Astrocyte (in vitro differentiated cells and primary cell): ENCODE measurements at regions not wholly inside any gene's neighbourhood (a gene's known extent, or its start where the extent isn't known, plus 50 kb on each side); places are given as distances from the start of the nearest gene placed in this dataset.

ENCODE experiments used
- DNase-seq: peaks from one replicate; pipeline ENCODE4 v3.0.0-alpha.2; 2010; ENCODE audit warnings: low read depth
- FAIRE-seq: peaks from 2 replicates; lab custom pipeline; 2011; peaks lifted over from hg19 to GRCh38; lab: Jason Lieb, UNC
- H2AFZ ChIP-seq: 2 replicates; pipeline ENCODE4 v1.6.0; 2012; ENCODE audit warnings: low read depth, low read length, inconsistent platforms
- H3K27ac ChIP-seq: 2 replicates; pipeline ENCODE4 v1.5.1; 2011; ENCODE audit warnings: low read depth, low read length, inconsistent platforms
- H3K27me3 ChIP-seq: 2 replicates; pipeline ENCODE4 v1.6.0; 2011; ENCODE audit warnings: low read length, inconsistent platforms; ENCODE audit not compliant: insufficient read depth
- H3K36me3 ChIP-seq: 2 replicates; pipeline ENCODE4 v1.5.1; 2011; ENCODE audit warnings: low read length, inconsistent platforms; ENCODE audit not compliant: insufficient read depth
- H3K4me1 ChIP-seq: 2 replicates; pipeline ENCODE4 v1.5.1; 2011; ENCODE audit warnings: low read length, inconsistent platforms; ENCODE audit not compliant: insufficient read depth
- H3K4me2 ChIP-seq: 2 replicates; pipeline ENCODE4 v1.6.0; 2012; ENCODE audit warnings: low read length, inconsistent platforms
- H3K4me3 ChIP-seq: 2 replicates; pipeline ENCODE4 v1.5.1; 2011; ENCODE audit warnings: low read depth, mild to moderate bottlenecking, low read length, inconsistent platforms; ENCODE audit not compliant: insufficient read depth
- H3K79me2 ChIP-seq: 2 replicates; pipeline ENCODE4 v1.6.0; 2012; ENCODE audit warnings: mild to moderate bottlenecking, low read length, inconsistent platforms; ENCODE audit not compliant: insufficient read depth
- H3K9ac ChIP-seq: 2 replicates; pipeline ENCODE4 v1.6.0; 2012; ENCODE audit warnings: mild to moderate bottlenecking, low read length, inconsistent platforms
- H3K9me3 ChIP-seq: 2 replicates; pipeline ENCODE4 v1.5.1; 2012; ENCODE audit warnings: low read depth, mild to moderate bottlenecking, low read length, inconsistent platforms; ENCODE audit not compliant: insufficient read depth
- H4K20me1 ChIP-seq: 2 replicates; pipeline ENCODE4 v1.6.0; 2012; ENCODE audit warnings: low read length, inconsistent platforms; ENCODE audit not compliant: insufficient read depth
- H3K27ac Mint-ChIP-seq: one replicate; pipeline ENCODE4 v1.8.0; 2021; ENCODE audit warnings: mild to moderate bottlenecking, mixed read lengths; ENCODE audit not compliant: unreplicated experiment
- H3K27me3 Mint-ChIP-seq: one replicate; pipeline ENCODE4 v1.8.0; 2021; ENCODE audit warnings: low read depth, mixed read lengths; ENCODE audit not compliant: unreplicated experiment
- H3K36me3 Mint-ChIP-seq: one replicate; pipeline ENCODE4 v1.8.0; 2021; ENCODE audit warnings: low read depth, mixed read lengths; ENCODE audit not compliant: unreplicated experiment
- H3K4me1 Mint-ChIP-seq: one replicate; pipeline ENCODE4 v1.8.0; 2021; ENCODE audit warnings: low read depth, mixed read lengths; ENCODE audit not compliant: unreplicated experiment
- H3K4me3 Mint-ChIP-seq: one replicate; pipeline ENCODE4 v1.8.0; 2021; ENCODE audit warnings: mild to moderate bottlenecking, moderate library complexity, mixed read lengths; ENCODE audit not compliant: unreplicated experiment
- H3K9me3 Mint-ChIP-seq: one replicate; pipeline ENCODE4 v1.8.0; 2021; ENCODE audit warnings: mild to moderate bottlenecking, mixed read lengths; ENCODE audit not compliant: unreplicated experiment
- CTCF ChIP-seq: IDR thresholded peaks from 2 replicates; pipeline ENCODE4 v1.5.1; 2011; ENCODE audit warnings: low read depth, mild to moderate bottlenecking, inconsistent platforms, low read length, moderate library complexity; ENCODE audit not compliant: insufficient read depth
- EZH2 ChIP-seq: IDR thresholded peaks from 2 replicates; pipeline ENCODE4 v1.6.1; 2012; ENCODE audit warnings: mild to moderate bottlenecking, low read length, inconsistent platforms; ENCODE audit not compliant: insufficient read depth

- Histone ChIP-seq H3K4me1 (no peaks in the 10 kb centered on the region), H3K79me2 (no peaks in the 10 kb centered on the region), H3K27me3 (no peaks in the 10 kb centered on the region), H3K4me3 (no peak overlapping the region), H2AFZ (no peak overlapping the region), H3K27ac (no peak overlapping the region), H3K9me3 (no peaks in the 10 kb centered on the region), H4K20me1 (no peaks in the 10 kb centered on the region), H3K36me3 (no peaks in the 10 kb centered on the region), H3K4me2 (peak overlapping the region; percentile 48), H3K9ac (no peak overlapping the region)
- DNase-seq (peak; percentile 69), FAIRE-seq (no peak)
- Mint-ChIP-seq H3K27me3 (peaks cover 24% of the 10 kb centered on the region), H3K4me3 (no peak overlapping the region), H3K4me1 (peaks cover 1% of the 10 kb centered on the region), H3K36me3 (no peaks in the 10 kb centered on the region), H3K9me3 (peaks cover 4% of the 10 kb centered on the region), H3K27ac (no peak overlapping the region)
- TF ChIP-seq CTCF (no peak), EZH2 (no peak)
Observed at GRCh38 chr10:6729071-6729774, 149.1 kb upstream of the PRKCQ start.

- no peaks in the 10 kb centered on the region for H3K27me3 ChIP-seq
- H2AFZ ChIP-seq, result no peak overlapping the region
- Mint-ChIP-seq H3K9me3 (peaks cover 6% of the 10 kb centered on the region), H3K4me1 (peaks cover 12% of the 10 kb centered on the region), H3K36me3 (no peaks in the 10 kb centered on the region), H3K27me3 (peaks cover 18% of the 10 kb centered on the region), H3K4me3 (no peak overlapping the region), H3K27ac (no peak overlapping the region)
- FAIRE-seq, result no peak
- H3K79me2 ChIP-seq, result no peaks in the 10 kb centered on the region
- no peak for DNase-seq
- no peaks in the 10 kb centered on the region for H4K20me1 ChIP-seq
- H3K9me3 ChIP-seq, result no peaks in the 10 kb centered on the region
- TF ChIP-seq EZH2, result no peak
- no peak for TF ChIP-seq CTCF
- H3K4me2 ChIP-seq, result no peak overlapping the region
- no peaks in the 10 kb centered on the region for H3K36me3 ChIP-seq
- H3K4me3 ChIP-seq, result no peak overlapping the region
- no peak overlapping the region for H3K9ac ChIP-seq
- peaks cover 13% of the 10 kb centered on the region for H3K4me1 ChIP-seq
- no peak overlapping the region for H3K27ac ChIP-seq
Observed at GRCh38 chr10:6726924-6727323, 146.8 kb upstream of the PRKCQ start.

GRCh38 chr10:6722616-6723004 lies 142.5 kb upstream of the PRKCQ start:
- peaks cover 4% of the 10 kb centered on the region for H3K9me3 Mint-ChIP-seq

More at GRCh38 chr10:6722616-6723004, 142.5 kb upstream of the PRKCQ start:
- Histone ChIP-seq H3K4me2 (peak overlapping the region; percentile 81), H2AFZ (no peak overlapping the region), H3K27ac (peak overlapping the region; percentile 93), H3K4me3 (peak overlapping the region; percentile 41), H3K36me3 (no peaks in the 10 kb centered on the region), H3K79me2 (no peaks in the 10 kb centered on the region), H4K20me1 (no peaks in the 10 kb centered on the region), H3K27me3 (no peaks in the 10 kb centered on the region), H3K9ac (peak overlapping the region; percentile 54), H3K9me3 (no peaks in the 10 kb centered on the region), H3K4me1 (peaks cover 22% of the 10 kb centered on the region)
- TF ChIP-seq CTCF (no peak), EZH2 (no peak)
- H3K36me3 Mint-ChIP-seq, result no peaks in the 10 kb centered on the region
- peaks cover 23% of the 10 kb centered on the region for H3K4me1 Mint-ChIP-seq
- peak overlapping the region; percentile 93 for H3K27ac Mint-ChIP-seq
- DNase-seq (peak; percentile 47), FAIRE-seq (no peak)
- H3K27me3 Mint-ChIP-seq, result peaks cover 8% of the 10 kb centered on the region
- H3K4me3 Mint-ChIP-seq, result peak overlapping the region; percentile 3
